OCI-LY7 (cell line): ENCODE measurements at regions not wholly inside any gene's neighbourhood (a gene's known extent, or its start where the extent isn't known, plus 50 kb on each side); places are given as distances from the start of the nearest gene placed in this dataset.

Source experiments
- EZH2phosphoT487 ChIP-seq: fragments of 200-600 bp; sonication (generic); IDR thresholded peaks from 2 replicates; pipeline ENCODE4 v1.6.1; 2018; ENCODE audit warnings: low read depth, borderline replicate concordance, mild to moderate bottlenecking, mixed run types, antibody characterized with exemption, low read length, moderate library complexity, mixed read lengths
- TF ChIP-seq, protein P1 (sequence below): fragments of 200-600 bp; sonication (generic); conservative IDR thresholded peaks from 2 replicates; pipeline ENCODE4 v1.5.1; 2014; ENCODE audit warnings: mild to moderate bottlenecking, antibody characterized with exemption, low read length, moderate library complexity, mixed read lengths

DNA sequence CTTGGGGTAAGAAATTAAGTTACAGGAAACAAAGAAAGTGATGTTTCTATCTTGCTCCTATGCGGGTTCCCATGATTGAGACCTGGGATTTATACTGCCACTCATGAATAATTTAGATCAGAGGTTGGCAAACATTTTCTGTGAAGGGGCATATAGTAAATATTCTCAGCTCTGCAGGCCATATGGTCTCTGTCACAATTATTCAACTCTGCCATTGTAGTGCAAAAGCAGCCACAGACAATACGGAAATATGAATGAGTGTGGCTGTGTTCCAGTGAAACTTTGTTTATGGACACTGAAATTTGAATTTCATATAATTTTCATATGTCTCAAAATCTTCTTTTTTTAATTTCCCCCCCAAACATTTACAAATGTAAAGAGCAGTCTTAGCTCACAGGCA lies 127.2 kb downstream of the FOXD2 start:
- TF ChIP-seq, protein P1, sequence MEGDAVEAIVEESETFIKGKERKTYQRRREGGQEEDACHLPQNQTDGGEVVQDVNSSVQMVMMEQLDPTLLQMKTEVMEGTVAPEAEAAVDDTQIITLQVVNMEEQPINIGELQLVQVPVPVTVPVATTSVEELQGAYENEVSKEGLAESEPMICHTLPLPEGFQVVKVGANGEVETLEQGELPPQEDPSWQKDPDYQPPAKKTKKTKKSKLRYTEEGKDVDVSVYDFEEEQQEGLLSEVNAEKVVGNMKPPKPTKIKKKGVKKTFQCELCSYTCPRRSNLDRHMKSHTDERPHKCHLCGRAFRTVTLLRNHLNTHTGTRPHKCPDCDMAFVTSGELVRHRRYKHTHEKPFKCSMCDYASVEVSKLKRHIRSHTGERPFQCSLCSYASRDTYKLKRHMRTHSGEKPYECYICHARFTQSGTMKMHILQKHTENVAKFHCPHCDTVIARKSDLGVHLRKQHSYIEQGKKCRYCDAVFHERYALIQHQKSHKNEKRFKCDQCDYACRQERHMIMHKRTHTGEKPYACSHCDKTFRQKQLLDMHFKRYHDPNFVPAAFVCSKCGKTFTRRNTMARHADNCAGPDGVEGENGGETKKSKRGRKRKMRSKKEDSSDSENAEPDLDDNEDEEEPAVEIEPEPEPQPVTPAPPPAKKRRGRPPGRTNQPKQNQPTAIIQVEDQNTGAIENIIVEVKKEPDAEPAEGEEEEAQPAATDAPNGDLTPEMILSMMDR = no peak
- TF ChIP-seq EZH2phosphoT487 = no peak
